GM23338 (cell line): ENCODE measurements at regions not wholly inside any gene's neighbourhood (a gene's known extent, or its start where the extent isn't known, plus 50 kb on each side); places are given as distances from the start of the nearest gene placed in this dataset.

Experiments used
- ATAC-seq: fragments of 200-7000 bp; cut with Tn5 transposase; 3 replicates; pipeline ENCODE4 v1.9.1; 2020
- DNase-seq: peaks from one replicate; pipeline ENCODE4 v3.0.0-alpha.2; 2015; ENCODE audit warnings: low spot score
- H2AFZ ChIP-seq: fragments of 200-600 bp; sonication (generic); 2 replicates; pipeline ENCODE4 v1.8.0; 2016; ENCODE audit warnings: antibody characterized with exemption, mild to moderate bottlenecking, moderate library complexity
- H3F3A ChIP-seq: fragments of 200-600 bp; sonication (generic); replicated peaks from 2 replicates; pipeline ENCODE4 v1.8.0; 2017; ENCODE audit warnings: antibody characterized with exemption, mixed run types, low read depth
- H3K27ac ChIP-seq: fragments of 200-600 bp; sonication (generic); 2 replicates; pipeline ENCODE4 v1.6.1; 2016; ENCODE audit warnings: low read depth
- H3K27me3 ChIP-seq: fragments of 200-600 bp; sonication (generic); 2 replicates; pipeline ENCODE4 v1.8.0; 2016; ENCODE audit warnings: mild to moderate bottlenecking, mixed run types, moderate library complexity; ENCODE audit not compliant: insufficient read depth
- H3K36me3 ChIP-seq: fragments of 200-600 bp; sonication (generic); 2 replicates; pipeline ENCODE4 v1.8.0; 2016; ENCODE audit warnings: mild to moderate bottlenecking; ENCODE audit not compliant: insufficient read depth
- H3K4me1 ChIP-seq: fragments of 200-600 bp; sonication (generic); 2 replicates; pipeline ENCODE4 v1.8.0; 2016; ENCODE audit warnings: mild to moderate bottlenecking, moderate library complexity; ENCODE audit not compliant: insufficient read depth
- H3K4me2 ChIP-seq: fragments of 200-600 bp; sonication (generic); 2 replicates; pipeline ENCODE4 v1.7.1; 2017; ENCODE audit warnings: mixed run types
- H3K4me3 ChIP-seq: fragments of 200-600 bp; sonication (generic); 2 replicates; pipeline ENCODE4 v1.6.1; 2016; ENCODE audit warnings: mixed run types
- H3K79me2 ChIP-seq: fragments of 200-600 bp; sonication (generic); replicated peaks from 2 replicates; pipeline ENCODE4 v1.8.0; 2017; ENCODE audit warnings: mild to moderate bottlenecking; ENCODE audit not compliant: insufficient read depth
- H3K9me2 ChIP-seq: fragments of 200-600 bp; sonication (generic); 2 replicates; pipeline ENCODE4 v1.8.0; 2017; ENCODE audit not compliant: insufficient read depth
- H4K20me1 ChIP-seq: fragments of 200-600 bp; sonication (generic); replicated peaks from 2 replicates; pipeline ENCODE4 v1.8.0; 2017; ENCODE audit warnings: mild to moderate bottlenecking; ENCODE audit not compliant: insufficient read depth
- H3K27ac Mint-ChIP-seq: 2 replicates; pipeline ENCODE4 v1.8.0; 2020; ENCODE audit warnings: inconsistent platforms, mild to moderate bottlenecking, moderate library complexity, mixed read lengths
- H3K27me3 Mint-ChIP-seq: 3 replicates; pipeline ENCODE4 v1.8.0; 2022; ENCODE audit warnings: low read depth, mild to moderate bottlenecking, moderate library complexity, mixed read lengths, inconsistent platforms; ENCODE audit not compliant: insufficient read depth, poor library complexity
- H3K36me3 Mint-ChIP-seq: 3 replicates; pipeline ENCODE4 v1.8.0; 2021; ENCODE audit warnings: low read depth, mild to moderate bottlenecking, inconsistent platforms, moderate library complexity, mixed read lengths
- H3K4me1 Mint-ChIP-seq: 3 replicates; pipeline ENCODE4 v1.8.0; 2020; ENCODE audit warnings: mild to moderate bottlenecking, inconsistent platforms, mixed read lengths
- H3K4me3 Mint-ChIP-seq: 3 replicates; pipeline ENCODE4 v1.8.0; 2021; ENCODE audit warnings: moderate library complexity, mild to moderate bottlenecking, inconsistent platforms, mixed read lengths
- H3K9me3 Mint-ChIP-seq: 3 replicates; pipeline ENCODE4 v1.8.0; 2020; ENCODE audit warnings: moderate library complexity, mild to moderate bottlenecking, inconsistent platforms, mixed read lengths
- STAT1 ChIP-seq: IDR thresholded peaks from one replicate; pipeline ENCODE4 v1.6.1; 2016; ENCODE audit warnings: antibody characterized with exemption; ENCODE audit not compliant: unreplicated experiment
- TF ChIP-seq, protein P1 (sequence below): fragments of 250-450 bp; sonication (Bioruptor Pico); IDR thresholded peaks from 2 replicates; pipeline ENCODE4 v1.5.0; 2020; ENCODE audit warnings: mild to moderate bottlenecking, moderate library complexity
- TF ChIP-seq, protein P2 (sequence below): IDR thresholded peaks from 2 replicates; pipeline ENCODE4 v1.6.1; 2016; ENCODE audit warnings: antibody characterized with exemption
- TF ChIP-seq, protein P3 (sequence below), 2 experiments: fragments of 200-600 bp in 1 of 2; sonication (generic) in 1 of 2; conservative IDR thresholded peaks; 2 replicates each; pipeline versions ENCODE4 v1.5.1 to v1.6.1; 2016 to 2017; ENCODE audit warnings: antibody characterized with exemption in 2 of 2, low read depth in 2 of 2, mild to moderate bottlenecking in 2 of 2, moderate library complexity in 1 of 2
- TF ChIP-seq, protein P4 (sequence below): IDR thresholded peaks from one replicate; pipeline ENCODE4 v1.6.1; 2018; ENCODE audit warnings: antibody characterized with exemption; ENCODE audit not compliant: unreplicated experiment

DNA sequence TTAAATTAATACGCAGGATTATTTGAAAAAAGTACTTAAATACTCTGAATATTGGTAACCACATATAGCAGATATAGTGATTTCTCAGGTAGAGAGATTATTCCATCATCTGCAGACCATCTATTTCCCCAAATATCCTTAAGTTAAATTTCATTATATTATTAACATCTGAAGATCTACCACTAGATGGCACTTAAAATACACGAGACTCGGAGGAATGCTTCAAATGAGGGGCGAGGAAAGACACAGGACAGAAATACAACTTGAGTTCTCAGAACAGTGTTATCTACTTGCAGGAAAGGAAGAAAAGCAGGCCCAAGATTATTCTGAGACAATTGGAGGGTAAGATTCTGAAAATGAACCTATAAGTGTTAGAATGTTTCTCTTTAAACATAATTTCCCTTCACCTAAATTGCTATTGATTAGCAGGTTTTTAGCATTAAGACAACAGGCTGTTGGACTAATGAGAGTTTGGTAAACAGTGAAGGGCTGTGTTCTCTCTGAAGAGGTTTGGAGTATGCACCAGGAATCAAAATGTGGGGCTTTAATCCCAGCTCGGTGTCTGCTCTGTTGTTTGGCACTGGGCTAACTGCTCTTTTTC lies 76.9 kb upstream of the GCFC2 start:
- Mint-ChIP-seq H3K27ac (no peak overlapping the region), H3K36me3 (no peaks in the 10 kb centered on the region), H3K4me1 (peaks cover 8% of the 10 kb centered on the region; the same call in 2 of the 3 replicates), H3K27me3 (peaks cover 6% of the 10 kb centered on the region), H3K4me3 (no peak overlapping the region), H3K9me3 (no peaks in the 10 kb centered on the region)
- H3K4me3 ChIP-seq: no peak overlapping the region
- ATAC-seq (peak; percentile 79), DNase-seq (peak; percentile 79)
- no peaks in the 10 kb centered on the region for H3K27me3 ChIP-seq
- no peaks in the 10 kb centered on the region for H3K36me3 ChIP-seq
- H3F3A ChIP-seq: no peaks in the 10 kb centered on the region
- no peaks in the 10 kb centered on the region; the same call in 1 of the 2 replicates for H3K4me1 ChIP-seq
- no peak overlapping the region for H3K27ac ChIP-seq
- H3K4me2 ChIP-seq: no peak overlapping the region
- no peaks in the 10 kb centered on the region for H3K79me2 ChIP-seq
- TF ChIP-seq, protein P1, sequence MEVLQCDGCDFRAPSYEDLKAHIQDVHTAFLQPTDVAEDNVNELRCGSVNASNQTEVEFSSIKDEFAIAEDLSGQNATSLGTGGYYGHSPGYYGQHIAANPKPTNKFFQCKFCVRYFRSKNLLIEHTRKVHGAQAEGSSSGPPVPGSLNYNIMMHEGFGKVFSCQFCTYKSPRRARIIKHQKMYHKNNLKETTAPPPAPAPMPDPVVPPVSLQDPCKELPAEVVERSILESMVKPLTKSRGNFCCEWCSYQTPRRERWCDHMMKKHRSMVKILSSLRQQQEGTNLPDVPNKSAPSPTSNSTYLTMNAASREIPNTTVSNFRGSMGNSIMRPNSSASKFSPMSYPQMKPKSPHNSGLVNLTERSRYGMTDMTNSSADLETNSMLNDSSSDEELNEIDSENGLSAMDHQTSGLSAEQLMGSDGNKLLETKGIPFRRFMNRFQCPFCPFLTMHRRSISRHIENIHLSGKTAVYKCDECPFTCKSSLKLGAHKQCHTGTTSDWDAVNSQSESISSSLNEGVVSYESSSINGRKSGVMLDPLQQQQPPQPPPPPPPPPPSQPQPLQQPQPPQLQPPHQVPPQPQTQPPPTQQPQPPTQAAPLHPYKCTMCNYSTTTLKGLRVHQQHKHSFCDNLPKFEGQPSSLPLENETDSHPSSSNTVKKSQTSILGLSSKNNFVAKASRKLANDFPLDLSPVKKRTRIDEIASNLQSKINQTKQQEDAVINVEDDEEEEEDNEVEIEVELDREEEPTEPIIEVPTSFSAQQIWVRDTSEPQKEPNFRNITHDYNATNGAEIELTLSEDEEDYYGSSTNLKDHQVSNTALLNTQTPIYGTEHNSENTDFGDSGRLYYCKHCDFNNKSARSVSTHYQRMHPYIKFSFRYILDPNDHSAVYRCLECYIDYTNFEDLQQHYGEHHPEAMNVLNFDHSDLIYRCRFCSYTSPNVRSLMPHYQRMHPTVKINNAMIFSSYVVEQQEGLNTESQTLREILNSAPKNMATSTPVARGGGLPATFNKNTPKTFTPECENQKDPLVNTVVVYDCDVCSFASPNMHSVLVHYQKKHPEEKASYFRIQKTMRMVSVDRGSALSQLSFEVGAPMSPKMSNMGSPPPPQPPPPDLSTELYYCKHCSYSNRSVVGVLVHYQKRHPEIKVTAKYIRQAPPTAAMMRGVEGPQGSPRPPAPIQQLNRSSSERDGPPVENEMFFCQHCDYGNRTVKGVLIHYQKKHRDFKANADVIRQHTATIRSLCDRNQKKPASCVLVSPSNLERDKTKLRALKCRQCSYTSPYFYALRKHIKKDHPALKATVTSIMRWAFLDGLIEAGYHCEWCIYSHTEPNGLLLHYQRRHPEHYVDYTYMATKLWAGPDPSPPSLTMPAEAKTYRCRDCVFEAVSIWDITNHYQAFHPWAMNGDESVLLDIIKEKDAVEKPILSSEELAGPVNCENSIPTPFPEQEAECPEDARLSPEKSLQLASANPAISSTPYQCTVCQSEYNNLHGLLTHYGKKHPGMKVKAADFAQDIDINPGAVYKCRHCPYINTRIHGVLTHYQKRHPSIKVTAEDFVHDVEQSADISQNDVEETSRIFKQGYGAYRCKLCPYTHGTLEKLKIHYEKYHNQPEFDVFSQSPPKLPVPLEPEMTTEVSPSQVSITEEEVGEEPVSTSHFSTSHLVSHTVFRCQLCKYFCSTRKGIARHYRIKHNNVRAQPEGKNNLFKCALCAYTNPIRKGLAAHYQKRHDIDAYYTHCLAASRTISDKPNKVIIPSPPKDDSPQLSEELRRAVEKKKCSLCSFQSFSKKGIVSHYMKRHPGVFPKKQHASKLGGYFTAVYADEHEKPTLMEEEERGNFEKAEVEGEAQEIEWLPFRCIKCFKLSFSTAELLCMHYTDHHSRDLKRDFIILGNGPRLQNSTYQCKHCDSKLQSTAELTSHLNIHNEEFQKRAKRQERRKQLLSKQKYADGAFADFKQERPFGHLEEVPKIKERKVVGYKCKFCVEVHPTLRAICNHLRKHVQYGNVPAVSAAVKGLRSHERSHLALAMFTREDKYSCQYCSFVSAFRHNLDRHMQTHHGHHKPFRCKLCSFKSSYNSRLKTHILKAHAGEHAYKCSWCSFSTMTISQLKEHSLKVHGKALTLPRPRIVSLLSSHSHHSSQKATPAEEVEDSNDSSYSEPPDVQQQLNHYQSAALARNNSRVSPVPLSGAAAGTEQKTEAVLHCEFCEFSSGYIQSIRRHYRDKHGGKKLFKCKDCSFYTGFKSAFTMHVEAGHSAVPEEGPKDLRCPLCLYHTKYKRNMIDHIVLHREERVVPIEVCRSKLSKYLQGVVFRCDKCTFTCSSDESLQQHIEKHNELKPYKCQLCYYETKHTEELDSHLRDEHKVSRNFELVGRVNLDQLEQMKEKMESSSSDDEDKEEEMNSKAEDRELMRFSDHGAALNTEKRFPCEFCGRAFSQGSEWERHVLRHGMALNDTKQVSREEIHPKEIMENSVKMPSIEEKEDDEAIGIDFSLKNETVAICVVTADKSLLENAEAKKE (CRISPR knock-in tag): no peak
- TF ChIP-seq, protein P2, sequence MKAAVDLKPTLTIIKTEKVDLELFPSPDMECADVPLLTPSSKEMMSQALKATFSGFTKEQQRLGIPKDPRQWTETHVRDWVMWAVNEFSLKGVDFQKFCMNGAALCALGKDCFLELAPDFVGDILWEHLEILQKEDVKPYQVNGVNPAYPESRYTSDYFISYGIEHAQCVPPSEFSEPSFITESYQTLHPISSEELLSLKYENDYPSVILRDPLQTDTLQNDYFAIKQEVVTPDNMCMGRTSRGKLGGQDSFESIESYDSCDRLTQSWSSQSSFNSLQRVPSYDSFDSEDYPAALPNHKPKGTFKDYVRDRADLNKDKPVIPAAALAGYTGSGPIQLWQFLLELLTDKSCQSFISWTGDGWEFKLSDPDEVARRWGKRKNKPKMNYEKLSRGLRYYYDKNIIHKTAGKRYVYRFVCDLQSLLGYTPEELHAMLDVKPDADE: no peak
- no peak for TF ChIP-seq STAT1
- TF ChIP-seq, protein P3, sequence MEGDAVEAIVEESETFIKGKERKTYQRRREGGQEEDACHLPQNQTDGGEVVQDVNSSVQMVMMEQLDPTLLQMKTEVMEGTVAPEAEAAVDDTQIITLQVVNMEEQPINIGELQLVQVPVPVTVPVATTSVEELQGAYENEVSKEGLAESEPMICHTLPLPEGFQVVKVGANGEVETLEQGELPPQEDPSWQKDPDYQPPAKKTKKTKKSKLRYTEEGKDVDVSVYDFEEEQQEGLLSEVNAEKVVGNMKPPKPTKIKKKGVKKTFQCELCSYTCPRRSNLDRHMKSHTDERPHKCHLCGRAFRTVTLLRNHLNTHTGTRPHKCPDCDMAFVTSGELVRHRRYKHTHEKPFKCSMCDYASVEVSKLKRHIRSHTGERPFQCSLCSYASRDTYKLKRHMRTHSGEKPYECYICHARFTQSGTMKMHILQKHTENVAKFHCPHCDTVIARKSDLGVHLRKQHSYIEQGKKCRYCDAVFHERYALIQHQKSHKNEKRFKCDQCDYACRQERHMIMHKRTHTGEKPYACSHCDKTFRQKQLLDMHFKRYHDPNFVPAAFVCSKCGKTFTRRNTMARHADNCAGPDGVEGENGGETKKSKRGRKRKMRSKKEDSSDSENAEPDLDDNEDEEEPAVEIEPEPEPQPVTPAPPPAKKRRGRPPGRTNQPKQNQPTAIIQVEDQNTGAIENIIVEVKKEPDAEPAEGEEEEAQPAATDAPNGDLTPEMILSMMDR (conservative IDR thresholded peaks at IDR 0.05; ENCODE audit: low read depth in 2 of 2): peak; percentile 69 to 73
- TF ChIP-seq, protein P4, sequence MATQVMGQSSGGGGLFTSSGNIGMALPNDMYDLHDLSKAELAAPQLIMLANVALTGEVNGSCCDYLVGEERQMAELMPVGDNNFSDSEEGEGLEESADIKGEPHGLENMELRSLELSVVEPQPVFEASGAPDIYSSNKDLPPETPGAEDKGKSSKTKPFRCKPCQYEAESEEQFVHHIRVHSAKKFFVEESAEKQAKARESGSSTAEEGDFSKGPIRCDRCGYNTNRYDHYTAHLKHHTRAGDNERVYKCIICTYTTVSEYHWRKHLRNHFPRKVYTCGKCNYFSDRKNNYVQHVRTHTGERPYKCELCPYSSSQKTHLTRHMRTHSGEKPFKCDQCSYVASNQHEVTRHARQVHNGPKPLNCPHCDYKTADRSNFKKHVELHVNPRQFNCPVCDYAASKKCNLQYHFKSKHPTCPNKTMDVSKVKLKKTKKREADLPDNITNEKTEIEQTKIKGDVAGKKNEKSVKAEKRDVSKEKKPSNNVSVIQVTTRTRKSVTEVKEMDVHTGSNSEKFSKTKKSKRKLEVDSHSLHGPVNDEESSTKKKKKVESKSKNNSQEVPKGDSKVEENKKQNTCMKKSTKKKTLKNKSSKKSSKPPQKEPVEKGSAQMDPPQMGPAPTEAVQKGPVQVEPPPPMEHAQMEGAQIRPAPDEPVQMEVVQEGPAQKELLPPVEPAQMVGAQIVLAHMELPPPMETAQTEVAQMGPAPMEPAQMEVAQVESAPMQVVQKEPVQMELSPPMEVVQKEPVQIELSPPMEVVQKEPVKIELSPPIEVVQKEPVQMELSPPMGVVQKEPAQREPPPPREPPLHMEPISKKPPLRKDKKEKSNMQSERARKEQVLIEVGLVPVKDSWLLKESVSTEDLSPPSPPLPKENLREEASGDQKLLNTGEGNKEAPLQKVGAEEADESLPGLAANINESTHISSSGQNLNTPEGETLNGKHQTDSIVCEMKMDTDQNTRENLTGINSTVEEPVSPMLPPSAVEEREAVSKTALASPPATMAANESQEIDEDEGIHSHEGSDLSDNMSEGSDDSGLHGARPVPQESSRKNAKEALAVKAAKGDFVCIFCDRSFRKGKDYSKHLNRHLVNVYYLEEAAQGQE: no peak
- H3K9me2 ChIP-seq: no peaks in the 10 kb centered on the region
- H2AFZ ChIP-seq: no peak overlapping the region
- no peaks in the 10 kb centered on the region for H4K20me1 ChIP-seq
